ENCODE measurements at regions not wholly inside any gene's neighbourhood (a gene's known extent, or its start where the extent isn't known, plus 50 kb on each side); places are given as distances from the start of the nearest gene placed in this dataset.

DNA sequence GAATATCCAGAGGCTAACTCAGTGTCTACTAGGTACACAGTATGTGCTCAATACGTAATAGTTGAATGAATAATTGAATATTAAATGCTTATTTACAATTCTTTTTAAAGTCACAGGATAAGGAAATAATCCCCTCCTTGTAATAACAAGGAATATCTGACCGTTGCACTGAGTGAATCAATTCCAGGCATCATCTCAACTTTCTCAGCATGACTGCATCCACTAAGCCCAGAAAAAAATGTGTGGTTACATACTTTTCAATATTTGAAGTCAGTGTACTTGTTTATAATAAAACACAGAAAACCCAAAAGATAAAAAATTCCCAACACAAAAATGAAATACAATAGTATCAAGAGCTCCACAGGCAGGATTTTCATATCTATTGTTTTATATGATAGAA, 105.4 kb downstream of the TMEM144 start:
- TF ChIP-seq EZH2 (IDR thresholded peaks at IDR 0.05; ENCODE audit: low read length): no peak
- TF ChIP-seq, protein P1, sequence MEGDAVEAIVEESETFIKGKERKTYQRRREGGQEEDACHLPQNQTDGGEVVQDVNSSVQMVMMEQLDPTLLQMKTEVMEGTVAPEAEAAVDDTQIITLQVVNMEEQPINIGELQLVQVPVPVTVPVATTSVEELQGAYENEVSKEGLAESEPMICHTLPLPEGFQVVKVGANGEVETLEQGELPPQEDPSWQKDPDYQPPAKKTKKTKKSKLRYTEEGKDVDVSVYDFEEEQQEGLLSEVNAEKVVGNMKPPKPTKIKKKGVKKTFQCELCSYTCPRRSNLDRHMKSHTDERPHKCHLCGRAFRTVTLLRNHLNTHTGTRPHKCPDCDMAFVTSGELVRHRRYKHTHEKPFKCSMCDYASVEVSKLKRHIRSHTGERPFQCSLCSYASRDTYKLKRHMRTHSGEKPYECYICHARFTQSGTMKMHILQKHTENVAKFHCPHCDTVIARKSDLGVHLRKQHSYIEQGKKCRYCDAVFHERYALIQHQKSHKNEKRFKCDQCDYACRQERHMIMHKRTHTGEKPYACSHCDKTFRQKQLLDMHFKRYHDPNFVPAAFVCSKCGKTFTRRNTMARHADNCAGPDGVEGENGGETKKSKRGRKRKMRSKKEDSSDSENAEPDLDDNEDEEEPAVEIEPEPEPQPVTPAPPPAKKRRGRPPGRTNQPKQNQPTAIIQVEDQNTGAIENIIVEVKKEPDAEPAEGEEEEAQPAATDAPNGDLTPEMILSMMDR (optimal IDR thresholded peaks at IDR 0.05 in 1 of 3, IDR thresholded peaks at IDR 0.05 in 1 of 3, conservative IDR thresholded peaks at IDR 0.05 in 1 of 3; ENCODE audit: extremely low read depth in 1 of 3, insufficient read depth in 2 of 3, low read length in 3 of 3): no peak
- no peak overlapping the region for H3K27ac ChIP-seq (ENCODE audit: control insufficient read depth, insufficient read depth, low read length)
- FAIRE-seq (no peak), DNase-seq (ENCODE audit: low read depth, low spot score) (no peak)
- H3K4me3 ChIP-seq (ENCODE audit: control insufficient read depth in 2 of 3, extremely low read depth in 1 of 3, insufficient read depth in 2 of 3, low read depth in 1 of 3, low read length in 3 of 3): no peak overlapping the region
- peaks cover 13% of the 10 kb centered on the region for H3K4me1 ChIP-seq (ENCODE audit: control insufficient read depth, extremely low read depth, insufficient read depth, low read length)
- no peaks in the 10 kb centered on the region for H3K27me3 ChIP-seq (ENCODE audit: control insufficient read depth, extremely low read depth, insufficient read depth, low read length)
- no peak overlapping the region for H3K4me2 ChIP-seq (ENCODE audit: control insufficient read depth, extremely low read depth, insufficient read depth, low read depth, low read length)
- no peaks in the 10 kb centered on the region for H3K79me2 ChIP-seq (ENCODE audit: control insufficient read depth, insufficient read depth, low read length)
- no peaks in the 10 kb centered on the region for H3K9me1 ChIP-seq (ENCODE audit: control insufficient read depth, extremely low read depth, insufficient read depth, low read length)
- no peaks in the 10 kb centered on the region for H4K20me1 ChIP-seq (ENCODE audit: control insufficient read depth, extremely low read depth, insufficient read depth, low read length)
- no peaks in the 10 kb centered on the region for H3K36me3 ChIP-seq (ENCODE audit: control insufficient read depth in 2 of 2, extremely low read depth in 1 of 2, insufficient read depth in 2 of 2, low read length in 2 of 2)
- no peaks in the 10 kb centered on the region for H3K9me3 ChIP-seq (ENCODE audit: control insufficient read depth, low read depth, low read length)
- no peak overlapping the region for H2AFZ ChIP-seq (ENCODE audit: control insufficient read depth, low read length)
- dilution Hi-C loops (cut with MboI; ENCODE audit: extremely low pct_ligation_motif_present, low sequenced_read_pairs): no loop called here
- no peak overlapping the region for H3K9ac ChIP-seq (ENCODE audit: control insufficient read depth, extremely low read depth, insufficient read depth, low read length)

- no peak overlapping the region for H3K4me2 ChIP-seq (ENCODE audit: control insufficient read depth, extremely low read depth, insufficient read depth, low read depth, low read length)
- H3K4me3 ChIP-seq (ENCODE audit: control insufficient read depth in 2 of 3, extremely low read depth in 1 of 3, insufficient read depth in 2 of 3, low read depth in 1 of 3, low read length in 3 of 3): no peak overlapping the region
- H3K4me1 ChIP-seq (ENCODE audit: control insufficient read depth, extremely low read depth, insufficient read depth, low read length): peaks cover 13% of the 10 kb centered on the region
- no peaks in the 10 kb centered on the region for H3K27me3 ChIP-seq (ENCODE audit: control insufficient read depth, extremely low read depth, insufficient read depth, low read length)
- no peak overlapping the region for H3K9ac ChIP-seq (ENCODE audit: control insufficient read depth, extremely low read depth, insufficient read depth, low read length)
- H3K27ac ChIP-seq (ENCODE audit: control insufficient read depth, insufficient read depth, low read length): no peak overlapping the region
- no peaks in the 10 kb centered on the region for H3K36me3 ChIP-seq (ENCODE audit: control insufficient read depth in 2 of 2, extremely low read depth in 1 of 2, insufficient read depth in 2 of 2, low read length in 2 of 2)
- FAIRE-seq (no peak), DNase-seq (ENCODE audit: low read depth, low spot score) (no peak)
- H3K9me1 ChIP-seq (ENCODE audit: control insufficient read depth, extremely low read depth, insufficient read depth, low read length): no peaks in the 10 kb centered on the region
- no peaks in the 10 kb centered on the region for H3K9me3 ChIP-seq (ENCODE audit: control insufficient read depth, low read depth, low read length)
- dilution Hi-C loops (cut with MboI; ENCODE audit: extremely low pct_ligation_motif_present, low sequenced_read_pairs): no loop called here
- no peak overlapping the region for H2AFZ ChIP-seq (ENCODE audit: control insufficient read depth, low read length)
- H3K79me2 ChIP-seq (ENCODE audit: control insufficient read depth, insufficient read depth, low read length): no peaks in the 10 kb centered on the region
- TF ChIP-seq, protein P1 (optimal IDR thresholded peaks at IDR 0.05 in 1 of 3, IDR thresholded peaks at IDR 0.05 in 1 of 3, conservative IDR thresholded peaks at IDR 0.05 in 1 of 3; ENCODE audit: extremely low read depth in 1 of 3, insufficient read depth in 2 of 3, low read length in 3 of 3): no peak
- TF ChIP-seq EZH2 (IDR thresholded peaks at IDR 0.05; ENCODE audit: low read length): no peak
- H4K20me1 ChIP-seq (ENCODE audit: control insufficient read depth, extremely low read depth, insufficient read depth, low read length): no peaks in the 10 kb centered on the region
Measured at GRCh38 chr4:158316264-158316663, 106.0 kb downstream of the TMEM144 start.
